Activated T-helper 1 cell treated with anti-CD3 and anti-CD28 coated beads, Interleukin-12 subunit alpha, Interleukin-12 subunit beta, Interleukin-2, Interleukin-4 antibody, amounts not matched to agents 30 ng/mL and 10 ng/mL and 1 ng/mL, durations not matched to agents 14 hours and 24 hours and 36 hours (primary cell): ENCODE measurements at regions not wholly inside any gene's neighbourhood (a gene's known extent, or its start where the extent isn't known, plus 50 kb on each side); places are given as distances from the start of the nearest gene placed in this dataset.
"Not testable (repeated sequence)": the region's sequence is repeated elsewhere in the genome, so short reads cannot be mapped to it uniquely, and the experiment has no call there.

ENCODE experiments used
- DNase-seq: peaks from one replicate; pipeline ENCODE4 v3.0.0; 2021; ENCODE audit warnings: low spot score
- H3K27ac Mint-ChIP-seq: one replicate; pipeline ENCODE4 v1.8.0; 2021; ENCODE audit warnings: mild to moderate bottlenecking, mixed read lengths
- H3K27me3 Mint-ChIP-seq: one replicate; pipeline ENCODE4 v1.8.0; 2022; ENCODE audit warnings: mild to moderate bottlenecking, moderate library complexity, mixed read lengths; ENCODE audit not compliant: insufficient read depth
- H3K36me3 Mint-ChIP-seq: one replicate; pipeline ENCODE4 v1.8.0; 2021; ENCODE audit warnings: low read depth, mixed read lengths
- H3K4me1 Mint-ChIP-seq: one replicate; pipeline ENCODE4 v1.8.0; 2021; ENCODE audit warnings: low read depth, mixed read lengths
- H3K4me3 Mint-ChIP-seq: one replicate; pipeline ENCODE4 v1.8.0; 2021; ENCODE audit warnings: mild to moderate bottlenecking, moderate library complexity, mixed read lengths
- H3K9me3 Mint-ChIP-seq: one replicate; pipeline ENCODE4 v1.8.0; 2021; ENCODE audit warnings: mixed read lengths
- intact Hi-C: fragments of 100-400 bp; cut with micrococcal nuclease; formaldehyde crosslinking; loops from one replicate; pipeline ENCODE4 v1.15.1; 2024

GRCh38 chr11:45754741-45755140 is 50.2 kb upstream of the SLC35C1 start:
- H3K4me3 Mint-ChIP-seq = no peak overlapping the region

GRCh38 chr11:45754261-45754709 is 50.7 kb upstream of the SLC35C1 start:
- Mint-ChIP-seq H3K27ac (no peak overlapping the region), H3K9me3 (no peaks in the 10 kb centered on the region), H3K4me1 (no peaks in the 10 kb centered on the region), H3K36me3 (no peaks in the 10 kb centered on the region), H3K4me3 (no peak overlapping the region), H3K27me3 (peaks cover 6% of the 10 kb centered on the region)
- intact Hi-C loops = no loop called here
- DNase-seq = no peak

More at GRCh38 chr11:45754741-45755140, 50.2 kb upstream of the SLC35C1 start:
- Mint-ChIP-seq H3K9me3 (no peaks in the 10 kb centered on the region), H3K27ac (no peak overlapping the region), H3K36me3 (no peaks in the 10 kb centered on the region), H3K27me3 (peaks cover 6% of the 10 kb centered on the region), H3K4me1 (no peaks in the 10 kb centered on the region)
- DNase-seq = no peak
- intact Hi-C loops = no loop called here

- Mint-ChIP-seq H3K27me3 (peaks cover 10% of the 10 kb centered on the region), H3K4me3 (no peak overlapping the region), H3K36me3 (no peaks in the 10 kb centered on the region), H3K9me3 (no peaks in the 10 kb centered on the region), H3K4me1 (no peaks in the 10 kb centered on the region), H3K27ac (no peak overlapping the region)
- intact Hi-C loops = no loop called here
- no peak for DNase-seq
Measured at GRCh38 chr11:45752106-45752505, 52.8 kb upstream of the SLC35C1 start.

GRCh38 chr11:45751430-45751829 is 53.5 kb upstream of the SLC35C1 start:
- Mint-ChIP-seq H3K4me1 (no peaks in the 10 kb centered on the region), H3K36me3 (no peaks in the 10 kb centered on the region), H3K4me3 (no peak overlapping the region), H3K9me3 (no peaks in the 10 kb centered on the region), H3K27me3 (peaks cover 13% of the 10 kb centered on the region), H3K27ac (no peak overlapping the region)
- intact Hi-C loops = no loop called here
- no peak for DNase-seq

GRCh38 chr11:45750439-45750838 is 54.5 kb upstream of the SLC35C1 start:
- Mint-ChIP-seq H3K9me3 (no peaks in the 10 kb centered on the region), H3K36me3 (no peaks in the 10 kb centered on the region), H3K4me1 (no peaks in the 10 kb centered on the region), H3K27me3 (peaks cover 11% of the 10 kb centered on the region), H3K27ac (no peak overlapping the region), H3K4me3 (no peak overlapping the region)
- DNase-seq = no peak
- intact Hi-C loops = no loop called here

GRCh38 chr11:45748801-45749200 is 56.1 kb upstream of the SLC35C1 start:
- Mint-ChIP-seq H3K9me3 (no peaks in the 10 kb centered on the region), H3K36me3 (no peaks in the 10 kb centered on the region), H3K27me3 (peaks cover 12% of the 10 kb centered on the region), H3K27ac (no peak overlapping the region), H3K4me1 (no peaks in the 10 kb centered on the region), H3K4me3 (no peak overlapping the region)
- intact Hi-C loops = no loop called here
- no peak for DNase-seq

GRCh38 chr11:45745065-45745811 is 59.7 kb upstream of the SLC35C1 start:
- H3K27me3 Mint-ChIP-seq = peaks cover 13% of the 10 kb centered on the region
- no peaks in the 10 kb centered on the region for H3K9me3 Mint-ChIP-seq
- no peak overlapping the region for H3K4me3 Mint-ChIP-seq
- intact Hi-C loops = no loop called here
- H3K27ac Mint-ChIP-seq = no peak overlapping the region
- DNase-seq = no peak
- no peaks in the 10 kb centered on the region for H3K36me3 Mint-ChIP-seq
- no peaks in the 10 kb centered on the region for H3K4me1 Mint-ChIP-seq

- Mint-ChIP-seq H3K4me3 (no peak overlapping the region), H3K27ac (no peak overlapping the region), H3K36me3 (no peaks in the 10 kb centered on the region), H3K27me3 (peaks cover 13% of the 10 kb centered on the region), H3K9me3 (no peaks in the 10 kb centered on the region), H3K4me1 (no peaks in the 10 kb centered on the region)
- intact Hi-C loops = no loop called here
- no peak for DNase-seq
Measured at GRCh38 chr11:45743556-45744468, 61.1 kb upstream of the SLC35C1 start.

GRCh38 chr11:45741582-45741981 is 63.4 kb upstream of the SLC35C1 start:
- peaks cover 6% of the 10 kb centered on the region for H3K27me3 Mint-ChIP-seq
- H3K27ac Mint-ChIP-seq = no peak overlapping the region
- no peak overlapping the region for H3K4me3 Mint-ChIP-seq
- DNase-seq = no peak
- no peaks in the 10 kb centered on the region for H3K9me3 Mint-ChIP-seq
- no peaks in the 10 kb centered on the region for H3K36me3 Mint-ChIP-seq
- no peaks in the 10 kb centered on the region for H3K4me1 Mint-ChIP-seq
- intact Hi-C loops = no loop called here

- Mint-ChIP-seq H3K27ac (no peak overlapping the region), H3K4me3 (no peak overlapping the region), H3K9me3 (no peaks in the 10 kb centered on the region), H3K36me3 (no peaks in the 10 kb centered on the region), H3K27me3 (peaks cover 6% of the 10 kb centered on the region), H3K4me1 (no peaks in the 10 kb centered on the region)
- intact Hi-C loops = no loop called here
- DNase-seq = no peak
Measured at GRCh38 chr11:45741032-45741431, 63.9 kb upstream of the SLC35C1 start.

GRCh38 chr11:45739866-45740265 is 65.1 kb upstream of the SLC35C1 start:
- no peak overlapping the region for H3K4me3 Mint-ChIP-seq
- intact Hi-C loops = no loop called here
- H3K27me3 Mint-ChIP-seq = peaks cover 5% of the 10 kb centered on the region
- H3K36me3 Mint-ChIP-seq = no peaks in the 10 kb centered on the region
- H3K27ac Mint-ChIP-seq = no peak overlapping the region
- no peak for DNase-seq
- H3K9me3 Mint-ChIP-seq = no peaks in the 10 kb centered on the region
- no peaks in the 10 kb centered on the region for H3K4me1 Mint-ChIP-seq

- H3K4me1 Mint-ChIP-seq, H3K4me3 Mint-ChIP-seq, H3K27me3 Mint-ChIP-seq, H3K9me3 Mint-ChIP-seq, DNase-seq, H3K36me3 Mint-ChIP-seq, H3K27ac Mint-ChIP-seq, intact Hi-C loops: not testable (repeated sequence)
Measured at GRCh38 chr11:45739071-45739470, 65.9 kb upstream of the SLC35C1 start.

- H3K27me3 Mint-ChIP-seq, H3K9me3 Mint-ChIP-seq, DNase-seq, H3K36me3 Mint-ChIP-seq, H3K4me1 Mint-ChIP-seq, H3K4me3 Mint-ChIP-seq, H3K27ac Mint-ChIP-seq, intact Hi-C loops: not testable (repeated sequence)
Measured at GRCh38 chr11:45738194-45738593, 66.8 kb upstream of the SLC35C1 start.
